OCI-LY3 (cell line): ENCODE measurements at regions not wholly inside any gene's neighbourhood (a gene's known extent, or its start where the extent isn't known, plus 50 kb on each side); places are given as distances from the start of the nearest gene placed in this dataset.

Experiments
- H2AFZ ChIP-seq: fragments of 200-600, 300-600 bp; shearing (Covaris generic); 2 replicates; pipeline ENCODE4 v1.6.0; 2014; ENCODE audit warnings: antibody characterized with exemption, low read depth, low read length
- H3K27ac ChIP-seq: fragments of 200-600, 300-600 bp; sonication (generic); 2 replicates; pipeline ENCODE4 v1.5.1; 2014; ENCODE audit warnings: mild to moderate bottlenecking, low read length, moderate library complexity, mixed read lengths
- H3K27me3 ChIP-seq: fragments of 200-600, 300-600 bp; sonication (generic); 2 replicates; pipeline ENCODE4 v1.6.1; 2014; ENCODE audit warnings: low read depth, low read length, mixed read lengths
- H3K36me3 ChIP-seq: fragments of 200-600, 300-600 bp; sonication (generic); replicated peaks from 2 replicates; pipeline ENCODE3; 2014; ENCODE audit warnings: low read depth, low read length, mixed read lengths
- H3K4me1 ChIP-seq: fragments of 300-600, 200-600 bp; sonication (generic); 2 replicates; pipeline ENCODE4 v1.6.1; 2014; ENCODE audit warnings: low read length, mixed read lengths
- H3K4me2 ChIP-seq: fragments of 200-600, 300-600 bp; sonication (generic); 2 replicates; pipeline ENCODE4 v1.6.1; 2014; ENCODE audit warnings: low read length, mixed read lengths
- H3K4me3 ChIP-seq: fragments of 300-600, 200-600 bp; sonication (generic); 2 replicates; pipeline ENCODE4 v1.5.1; 2014; ENCODE audit warnings: antibody characterized with exemption, mild to moderate bottlenecking, low read length, moderate library complexity
- H3K79me2 ChIP-seq: fragments of 300-600, 200-600 bp; shearing (Covaris generic); 2 replicates; pipeline ENCODE4 v1.6.1; 2014; ENCODE audit warnings: mild to moderate bottlenecking, low read length, mixed read lengths
- H3K9ac ChIP-seq: fragments of 300-600, 200-600 bp; shearing (Covaris generic); 2 replicates; pipeline ENCODE4 v1.6.0; 2014; ENCODE audit warnings: mild to moderate bottlenecking, low read length, moderate library complexity
- H3K9me3 ChIP-seq: fragments of 200-600, 300-600 bp; shearing (Covaris generic); 2 replicates; pipeline ENCODE4 v1.6.1; 2014; ENCODE audit warnings: low read length, mixed read lengths; ENCODE audit not compliant: insufficient read depth
- H4K20me1 ChIP-seq: fragments of 200-600, 300-600 bp; sonication (generic); 2 replicates; pipeline ENCODE4 v1.6.1; 2016; ENCODE audit warnings: low read length, mixed read lengths; ENCODE audit not compliant: insufficient read depth
- CTCF ChIP-seq: fragments of 200-600, 300-600 bp; sonication (generic); IDR thresholded peaks from 2 replicates; pipeline ENCODE4 v1.5.1; 2014; ENCODE audit warnings: antibody characterized with exemption, low read length, low read depth
- EZH2phosphoT487 ChIP-seq: fragments of 200-600 bp; shearing (Covaris generic); IDR thresholded peaks from 2 replicates; pipeline ENCODE4 v1.6.1; 2018; ENCODE audit warnings: antibody characterized with exemption, mixed run types, low read depth

- H3K27ac ChIP-seq: no peak overlapping the region
- TF ChIP-seq CTCF (no peak), EZH2phosphoT487 (no peak)
- H3K36me3 ChIP-seq: no peaks in the 10 kb centered on the region
- H3K27me3 ChIP-seq: no peaks in the 10 kb centered on the region
- H3K4me1 ChIP-seq: no peaks in the 10 kb centered on the region
- no peaks in the 10 kb centered on the region for H3K79me2 ChIP-seq
- no peak overlapping the region for H3K4me3 ChIP-seq
- no peak overlapping the region for H2AFZ ChIP-seq
- no peak overlapping the region for H3K4me2 ChIP-seq
- H3K9me3 ChIP-seq: no peaks in the 10 kb centered on the region
- no peaks in the 10 kb centered on the region for H4K20me1 ChIP-seq
- no peak overlapping the region for H3K9ac ChIP-seq
These were observed 615.8 kb upstream of the SYT4 start for GRCh38 chr18:43893001-43893637.

GRCh38 chr18:43904209-43904837 is 627.0 kb upstream of the SYT4 start:
- Histone ChIP-seq H3K27ac (no peak overlapping the region), H3K4me1 (no peaks in the 10 kb centered on the region), H2AFZ (no peak overlapping the region), H3K27me3 (no peaks in the 10 kb centered on the region), H3K4me2 (no peak overlapping the region), H3K9me3 (no peaks in the 10 kb centered on the region), H3K4me3 (no peak overlapping the region), H3K79me2 (no peaks in the 10 kb centered on the region), H3K36me3 (no peaks in the 10 kb centered on the region), H4K20me1 (no peaks in the 10 kb centered on the region), H3K9ac (no peak overlapping the region)
- TF ChIP-seq CTCF (no peak), EZH2phosphoT487 (no peak)

GRCh38 chr18:43914018-43914417 is 636.7 kb upstream of the SYT4 start:
- peaks cover 33% of the 10 kb centered on the region for H3K4me1 ChIP-seq
- no peak overlapping the region for H3K4me3 ChIP-seq
- H3K9me3 ChIP-seq: no peaks in the 10 kb centered on the region
- no peak for TF ChIP-seq CTCF
- no peak for TF ChIP-seq EZH2phosphoT487
- H3K36me3 ChIP-seq: no peaks in the 10 kb centered on the region
- no peak overlapping the region for H3K4me2 ChIP-seq
- H2AFZ ChIP-seq: no peak overlapping the region
- H3K27me3 ChIP-seq: no peaks in the 10 kb centered on the region
- no peaks in the 10 kb centered on the region for H3K79me2 ChIP-seq
- no peaks in the 10 kb centered on the region for H4K20me1 ChIP-seq
- H3K27ac ChIP-seq: no peak overlapping the region
- no peak overlapping the region for H3K9ac ChIP-seq

GRCh38 chr18:43916984-43917383 is 639.7 kb upstream of the SYT4 start:
- Histone ChIP-seq H3K27ac (peak overlapping the region; percentile 83), H3K36me3 (no peaks in the 10 kb centered on the region), H3K79me2 (no peaks in the 10 kb centered on the region), H2AFZ (no peak overlapping the region; the same call in 1 of the 2 replicates), H3K9ac (peak overlapping the region; percentile 46; the same call in 1 of the 2 replicates), H3K9me3 (no peaks in the 10 kb centered on the region), H3K4me1 (peaks cover 54% of the 10 kb centered on the region), H4K20me1 (no peaks in the 10 kb centered on the region), H3K4me2 (peak overlapping the region; percentile 68), H3K27me3 (no peaks in the 10 kb centered on the region), H3K4me3 (peak overlapping the region; percentile 49)
- no peak for TF ChIP-seq CTCF
- TF ChIP-seq EZH2phosphoT487: no peak
